Ishikawa (cell line): ENCODE measurements at regions not wholly inside any gene's neighbourhood (a gene's known extent, or its start where the extent isn't known, plus 50 kb on each side); places are given as distances from the start of the nearest gene placed in this dataset.

Experiments used
- CEBPB ChIP-seq: IDR thresholded peaks from 2 replicates; pipeline ENCODE4 v1.6.1; 2012
- CREB1 ChIP-seq: IDR thresholded peaks from 2 replicates; pipeline ENCODE4 v1.6.1; 2012; ENCODE audit warnings: low read depth
- EGR1 ChIP-seq: IDR thresholded peaks from 2 replicates; pipeline ENCODE4 v1.6.1; 2012
- EP300 ChIP-seq: IDR thresholded peaks from 2 replicates; pipeline ENCODE4 v1.6.1; 2012; ENCODE audit warnings: borderline replicate concordance
- FOXM1 ChIP-seq: IDR thresholded peaks from 2 replicates; pipeline ENCODE4 v1.6.1; 2012; ENCODE audit warnings: low read depth, borderline replicate concordance
- NFIC ChIP-seq: IDR thresholded peaks from 2 replicates; pipeline ENCODE4 v1.6.1; 2012
- RAD21 ChIP-seq: IDR thresholded peaks from 2 replicates; pipeline ENCODE4 v1.6.1; 2012; ENCODE audit warnings: low read depth
- TAF1 ChIP-seq: IDR thresholded peaks from 2 replicates; pipeline ENCODE4 v1.6.1; 2012; ENCODE audit warnings: low read depth, mild to moderate bottlenecking
- TCF12 ChIP-seq: IDR thresholded peaks from 2 replicates; pipeline ENCODE4 v1.6.1; 2012; ENCODE audit warnings: low read depth
- TEAD4 ChIP-seq: IDR thresholded peaks from 2 replicates; pipeline ENCODE4 v1.6.1; 2012
- YY1 ChIP-seq: IDR thresholded peaks from 2 replicates; pipeline ENCODE4 v1.6.1; 2012; ENCODE audit warnings: low read depth
- ZBTB7A ChIP-seq: IDR thresholded peaks from 2 replicates; pipeline ENCODE4 v1.6.1; 2012; ENCODE audit warnings: low read depth
- TF ChIP-seq, protein P1 (sequence below): IDR thresholded peaks from 2 replicates; pipeline ENCODE4 v1.6.1; 2012
- TF ChIP-seq, protein P2 (sequence below): IDR thresholded peaks from 2 replicates; pipeline ENCODE4 v1.6.1; 2012; ENCODE audit warnings: low read depth, mild to moderate bottlenecking
- TF ChIP-seq, protein P3 (sequence below): IDR thresholded peaks from 2 replicates; pipeline ENCODE4 v1.6.1; 2012

DNA sequence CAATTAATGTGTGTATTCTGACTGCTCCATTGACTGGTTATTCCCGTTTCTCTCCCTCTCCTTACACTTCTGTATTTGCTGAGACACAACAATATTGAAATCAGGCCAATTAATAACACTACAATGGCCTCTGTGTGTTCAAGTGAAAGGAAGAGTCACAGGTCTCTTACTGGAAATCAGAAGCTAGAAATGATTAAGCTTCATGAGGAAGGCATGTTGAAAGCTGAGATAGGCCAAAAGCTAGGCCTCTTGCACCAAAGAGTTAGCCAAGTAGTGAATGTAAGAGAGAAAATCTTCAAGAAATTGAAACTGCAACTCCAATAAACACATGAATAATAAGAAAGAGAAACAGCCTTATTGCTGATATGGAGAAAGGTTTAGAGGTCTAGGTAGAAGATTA lies 489.5 kb upstream of the CITED2 start:
- TF ChIP-seq RAD21 (no peak), TEAD4 (no peak), EGR1 (no peak), YY1 (no peak), CREB1 (no peak), TCF12 (no peak), NFIC (no peak), TAF1 (no peak)
- TF ChIP-seq, protein P1, sequence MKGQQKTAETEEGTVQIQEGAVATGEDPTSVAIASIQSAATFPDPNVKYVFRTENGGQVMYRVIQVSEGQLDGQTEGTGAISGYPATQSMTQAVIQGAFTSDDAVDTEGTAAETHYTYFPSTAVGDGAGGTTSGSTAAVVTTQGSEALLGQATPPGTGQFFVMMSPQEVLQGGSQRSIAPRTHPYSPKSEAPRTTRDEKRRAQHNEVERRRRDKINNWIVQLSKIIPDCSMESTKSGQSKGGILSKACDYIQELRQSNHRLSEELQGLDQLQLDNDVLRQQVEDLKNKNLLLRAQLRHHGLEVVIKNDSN, result no peak

DNA sequence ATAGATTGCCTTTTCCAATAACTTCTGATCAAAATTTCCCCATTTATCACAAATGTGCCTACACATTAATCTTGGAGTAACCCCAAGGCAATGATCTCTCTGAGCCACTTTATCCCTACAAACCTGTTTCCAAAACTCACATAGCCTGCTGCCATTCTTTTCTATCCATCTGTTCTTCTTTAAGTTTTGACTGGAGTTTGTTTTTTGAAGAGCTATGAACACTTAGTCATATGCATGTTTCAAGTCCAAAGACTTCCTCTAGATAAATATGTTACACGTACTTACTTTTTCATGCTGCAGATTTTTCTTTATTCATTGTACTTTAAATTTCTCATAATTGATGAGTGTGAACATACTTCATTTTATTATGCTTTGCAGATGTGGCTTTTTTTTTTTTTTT lies 488.9 kb upstream of the CITED2 start:
- TF ChIP-seq CREB1 (no peak), TEAD4 (no peak), FOXM1 (no peak), EGR1 (no peak), TAF1 (no peak), YY1 (no peak), EP300 (no peak)
- TF ChIP-seq, protein P2, sequence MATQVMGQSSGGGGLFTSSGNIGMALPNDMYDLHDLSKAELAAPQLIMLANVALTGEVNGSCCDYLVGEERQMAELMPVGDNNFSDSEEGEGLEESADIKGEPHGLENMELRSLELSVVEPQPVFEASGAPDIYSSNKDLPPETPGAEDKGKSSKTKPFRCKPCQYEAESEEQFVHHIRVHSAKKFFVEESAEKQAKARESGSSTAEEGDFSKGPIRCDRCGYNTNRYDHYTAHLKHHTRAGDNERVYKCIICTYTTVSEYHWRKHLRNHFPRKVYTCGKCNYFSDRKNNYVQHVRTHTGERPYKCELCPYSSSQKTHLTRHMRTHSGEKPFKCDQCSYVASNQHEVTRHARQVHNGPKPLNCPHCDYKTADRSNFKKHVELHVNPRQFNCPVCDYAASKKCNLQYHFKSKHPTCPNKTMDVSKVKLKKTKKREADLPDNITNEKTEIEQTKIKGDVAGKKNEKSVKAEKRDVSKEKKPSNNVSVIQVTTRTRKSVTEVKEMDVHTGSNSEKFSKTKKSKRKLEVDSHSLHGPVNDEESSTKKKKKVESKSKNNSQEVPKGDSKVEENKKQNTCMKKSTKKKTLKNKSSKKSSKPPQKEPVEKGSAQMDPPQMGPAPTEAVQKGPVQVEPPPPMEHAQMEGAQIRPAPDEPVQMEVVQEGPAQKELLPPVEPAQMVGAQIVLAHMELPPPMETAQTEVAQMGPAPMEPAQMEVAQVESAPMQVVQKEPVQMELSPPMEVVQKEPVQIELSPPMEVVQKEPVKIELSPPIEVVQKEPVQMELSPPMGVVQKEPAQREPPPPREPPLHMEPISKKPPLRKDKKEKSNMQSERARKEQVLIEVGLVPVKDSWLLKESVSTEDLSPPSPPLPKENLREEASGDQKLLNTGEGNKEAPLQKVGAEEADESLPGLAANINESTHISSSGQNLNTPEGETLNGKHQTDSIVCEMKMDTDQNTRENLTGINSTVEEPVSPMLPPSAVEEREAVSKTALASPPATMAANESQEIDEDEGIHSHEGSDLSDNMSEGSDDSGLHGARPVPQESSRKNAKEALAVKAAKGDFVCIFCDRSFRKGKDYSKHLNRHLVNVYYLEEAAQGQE, result no peak
- TF ChIP-seq, protein P1, result no peak

DNA sequence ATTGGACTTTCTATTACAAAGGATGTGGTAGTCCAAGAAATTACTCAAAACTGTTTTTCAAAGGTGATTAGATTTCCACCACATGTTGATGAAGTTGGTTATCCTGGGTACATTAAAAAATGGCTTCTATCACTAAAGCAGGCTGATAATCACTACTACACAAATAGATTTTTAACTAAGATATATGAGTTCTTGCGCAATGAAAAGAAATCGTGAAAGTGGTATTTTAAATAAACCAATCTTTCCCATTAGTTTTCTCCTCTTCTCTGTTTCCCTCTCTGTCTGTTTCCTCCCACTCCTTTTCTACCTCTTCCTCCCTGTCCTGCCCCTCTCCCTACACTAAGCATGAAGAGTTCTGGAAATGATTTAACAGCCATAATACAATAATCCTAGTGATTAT lies 487.9 kb upstream of the CITED2 start:
- peak; percentile 41 for TF ChIP-seq CEBPB
- TF ChIP-seq RAD21, result no peak

DNA sequence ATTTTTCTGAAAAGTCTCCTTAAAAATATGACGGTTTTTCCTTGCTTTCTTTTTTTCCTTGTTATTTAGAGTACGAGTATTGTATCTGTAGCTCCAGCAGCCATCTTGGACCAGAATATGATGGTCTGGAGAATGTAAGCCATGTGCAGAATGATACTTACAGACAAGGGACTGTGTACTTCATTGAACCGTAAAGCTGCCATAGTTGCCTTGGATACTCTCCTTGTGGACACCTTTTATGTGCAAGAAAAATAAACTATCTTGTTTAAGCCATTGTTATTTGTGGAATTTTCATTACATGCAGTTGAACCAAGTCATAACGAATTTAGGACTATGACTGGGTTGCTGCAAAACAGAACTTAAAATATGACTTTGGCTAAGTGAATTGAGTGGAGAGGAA lies 485.8 kb upstream of the CITED2 start:
- no peak for TF ChIP-seq TAF1
- TF ChIP-seq CREB1, result no peak
- no peak for TF ChIP-seq ZBTB7A
- no peak for TF ChIP-seq FOXM1
- no peak for TF ChIP-seq TCF12
- no peak for TF ChIP-seq YY1
- TF ChIP-seq RAD21, result no peak
- TF ChIP-seq, protein P3, sequence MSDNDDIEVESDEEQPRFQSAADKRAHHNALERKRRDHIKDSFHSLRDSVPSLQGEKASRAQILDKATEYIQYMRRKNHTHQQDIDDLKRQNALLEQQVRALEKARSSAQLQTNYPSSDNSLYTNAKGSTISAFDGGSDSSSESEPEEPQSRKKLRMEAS, result no peak
- TF ChIP-seq EGR1, result no peak
- TF ChIP-seq, protein P2, result no peak

DNA sequence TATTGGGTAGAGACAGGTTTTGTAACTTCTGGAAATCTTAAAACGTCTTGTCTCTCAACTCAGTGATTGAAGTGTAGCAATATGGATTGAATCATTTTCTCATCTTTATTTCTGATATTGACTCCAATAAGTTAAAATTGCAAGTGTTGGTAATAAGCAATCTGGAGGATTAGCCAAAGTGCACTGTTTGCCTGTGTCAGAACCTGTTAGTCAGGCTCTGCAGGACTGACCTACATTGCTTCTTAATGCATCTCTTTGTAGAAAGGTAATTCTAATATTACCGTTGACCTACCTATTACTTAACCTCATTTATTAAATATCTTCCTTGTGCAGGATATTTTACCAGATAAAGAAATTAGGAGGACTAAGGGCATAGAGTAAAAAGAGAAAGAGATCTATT lies 484.0 kb upstream of the CITED2 start:
- TF ChIP-seq FOXM1 (no peak), TEAD4 (no peak), NFIC (no peak), YY1 (no peak), EP300 (no peak), RAD21 (no peak), CREB1 (no peak), TCF12 (no peak), TAF1 (no peak), CEBPB (no peak), EGR1 (no peak), ZBTB7A (no peak)
- TF ChIP-seq, protein P3, result no peak
- TF ChIP-seq, protein P1, result no peak
- TF ChIP-seq, protein P2, result no peak
